HepG2 (cell line): ENCODE measurements at regions not wholly inside any gene's neighbourhood (a gene's known extent, or its start where the extent isn't known, plus 50 kb on each side); places are given as distances from the start of the nearest gene placed in this dataset.

Experiments used
- DRAP1 ChIP-seq: IDR thresholded peaks from 2 replicates; pipeline ENCODE4 v1.6.1; 2016; ENCODE audit warnings: missing genetic modification reagents, missing compliant biosample characterization
- GATAD2A ChIP-seq: IDR thresholded peaks from 2 replicates; pipeline ENCODE4 v1.6.1; 2016
- HMGXB4 ChIP-seq, 2 experiments: sonication (generic) in 1 of 2; formaldehyde crosslinking in 1 of 2; IDR thresholded peaks; 2 replicates each; pipeline versions ENCODE4 v1.4.0 to v1.6.1; 2018 to 2020; ENCODE audit warnings: missing genetic modification reagents in 2 of 2, borderline replicate concordance in 1 of 2, low read depth in 1 of 2, mild to moderate bottlenecking in 1 of 2, missing biosample characterization in 1 of 2
- HOXA5 ChIP-seq: sonication (generic); formaldehyde crosslinking; IDR thresholded peaks from 2 replicates; pipeline ENCODE4 v1.4.0; 2020; ENCODE audit warnings: missing genetic modification reagents
- IRF1 ChIP-seq: sonication (generic); formaldehyde crosslinking; IDR thresholded peaks from 2 replicates; pipeline ENCODE4 v1.4.0; 2020; ENCODE audit warnings: low read depth, mild to moderate bottlenecking, missing genetic modification reagents
- SCMH1 ChIP-seq: sonication (generic); formaldehyde crosslinking; IDR thresholded peaks from 2 replicates; pipeline ENCODE4 v1.9.0; 2021; ENCODE audit warnings: missing genetic modification reagents, mild to moderate bottlenecking, borderline replicate concordance
- SUZ12 ChIP-seq: fragments of 150-350 bp; IDR thresholded peaks from 2 replicates; pipeline ENCODE4 v1.6.1; 2014; ENCODE audit warnings: low read depth, low read length
- XRCC5 ChIP-seq: fragments of 200-400 bp; formaldehyde crosslinking; optimal IDR thresholded peaks from 2 replicates; pipeline ENCODE3; 2017; ENCODE audit warnings: mild to moderate bottlenecking, low read length
- ZBTB4 ChIP-seq: sonication (generic); formaldehyde crosslinking; IDR thresholded peaks from 2 replicates; pipeline ENCODE4 v1.4.0; 2020; ENCODE audit warnings: missing genetic modification reagents, mild to moderate bottlenecking, borderline replicate concordance
- ZMYM2 ChIP-seq: sonication (generic); formaldehyde crosslinking; IDR thresholded peaks from 2 replicates; pipeline ENCODE4 v1.8.0; 2022; ENCODE audit warnings: mild to moderate bottlenecking, missing genetic modification reagents
- ZNF274 ChIP-seq: sonication (generic); formaldehyde crosslinking; IDR thresholded peaks from 2 replicates; pipeline ENCODE4 v1.5.1; 2020; ENCODE audit warnings: mild to moderate bottlenecking, missing genetic modification reagents
- ZNF382 ChIP-seq: sonication (generic); formaldehyde crosslinking; IDR thresholded peaks from 2 replicates; pipeline ENCODE4 v1.5.0; 2020; ENCODE audit warnings: missing genetic modification reagents, mild to moderate bottlenecking, borderline replicate concordance
- ZNF550 ChIP-seq: sonication (generic); formaldehyde crosslinking; IDR thresholded peaks from 2 replicates; pipeline ENCODE4 v1.4.0; 2020; ENCODE audit warnings: mild to moderate bottlenecking, missing genetic modification reagents, borderline replicate concordance
- ZNF556 ChIP-seq: sonication (generic); formaldehyde crosslinking; IDR thresholded peaks from 2 replicates; pipeline ENCODE4 v1.4.0; 2020; ENCODE audit warnings: mild to moderate bottlenecking, missing genetic modification reagents, borderline replicate concordance
- ZNF841 ChIP-seq: sonication (generic); formaldehyde crosslinking; IDR thresholded peaks from 2 replicates; pipeline ENCODE4 v1.8.1; 2023; ENCODE audit warnings: missing genetic modification reagents, borderline replicate concordance

- TF ChIP-seq XRCC5 = peak; percentile 94
- TF ChIP-seq SUZ12 = no peak
- TF ChIP-seq ZBTB4 (CRISPR knock-in tag) = no peak
- TF ChIP-seq ZNF274 (CRISPR knock-in tag) = no peak
- 0 out of 2 replicates have a peak, but pooled peaks have one; percentile 46 for TF ChIP-seq ZNF556 (CRISPR knock-in tag)
- peak in 1 of 2 experiments; percentile 45; a peak in 1 of 4 replicates for TF ChIP-seq HMGXB4 (CRISPR knock-in tag; IDR thresholded peaks at IDR 0.05; ENCODE audit: borderline replicate concordance in 1 of 2, low read depth in 1 of 2)
- TF ChIP-seq ZNF382 (CRISPR knock-in tag) = no peak
- TF ChIP-seq HOXA5 (CRISPR knock-in tag) = 0 out of 2 replicates have a peak, but pooled peaks have one; percentile 43
- TF ChIP-seq ZNF550 (CRISPR knock-in tag) = no peak
- TF ChIP-seq ZMYM2 (CRISPR knock-in tag) = no peak
- 0 out of 2 replicates have a peak, but pooled peaks have one; percentile 12 for TF ChIP-seq DRAP1 (CRISPR knock-in tag)
- no peak for TF ChIP-seq IRF1 (CRISPR knock-in tag)
- TF ChIP-seq ZNF841 (CRISPR knock-in tag) = no peak
- TF ChIP-seq SCMH1 (CRISPR knock-in tag) = no peak
- no peak for TF ChIP-seq GATAD2A (CRISPR knock-in tag)
- TF ChIP-seq, all 625 proteins: peak for 18
Observed at GRCh38 chr11:119533921-119534736, 111.2 kb upstream of the THY1 start (continued).
